WTC11 (cell line): ENCODE measurements at regions not wholly inside any gene's neighbourhood (a gene's known extent, or its start where the extent isn't known, plus 50 kb on each side); places are given as distances from the start of the nearest gene placed in this dataset.

Experiments
- ATF2 ChIP-seq: sonication (generic); formaldehyde crosslinking; IDR thresholded peaks from 2 replicates; pipeline ENCODE4 v1.8.1; 2022; ENCODE audit warnings: low read depth, missing genetic modification reagents, borderline replicate concordance
- CTCF ChIP-seq: fragments of 200-600 bp; IDR thresholded peaks from 2 replicates; pipeline ENCODE4 v1.8.0; 2022; ENCODE audit warnings: antibody characterized with exemption
- FOXP1 ChIP-seq: sonication (generic); formaldehyde crosslinking; IDR thresholded peaks from 2 replicates; pipeline ENCODE4 v1.8.0; 2022; ENCODE audit warnings: missing genetic modification reagents, mild to moderate bottlenecking, moderate library complexity, borderline replicate concordance
- GTF2I ChIP-seq: fragments of 250-450 bp; sonication (Bioruptor Pico); conservative IDR thresholded peaks from 2 replicates; pipeline ENCODE4 v1.4.0; 2021; ENCODE audit warnings: mild to moderate bottlenecking
- NFE2L1 ChIP-seq: sonication (generic); formaldehyde crosslinking; IDR thresholded peaks from 2 replicates; pipeline ENCODE4 v1.8.1; 2023; ENCODE audit warnings: missing genetic modification reagents
- NFYB ChIP-seq: sonication (generic); formaldehyde crosslinking; conservative IDR thresholded peaks from 2 replicates; pipeline ENCODE4 v1.8.0; 2022; ENCODE audit warnings: low read depth, missing genetic modification reagents
- TEAD4 ChIP-seq: sonication (generic); formaldehyde crosslinking; IDR thresholded peaks from 2 replicates; pipeline ENCODE4 v1.8.0; 2022; ENCODE audit warnings: mild to moderate bottlenecking, missing genetic modification reagents
- TF ChIP-seq, protein P1 (sequence below): sonication (generic); formaldehyde crosslinking; IDR thresholded peaks from 2 replicates; pipeline ENCODE4 v1.8.1; 2023; ENCODE audit warnings: mild to moderate bottlenecking, missing genetic modification reagents, moderate library complexity
- TF ChIP-seq, protein P2 (sequence below): sonication (generic); formaldehyde crosslinking; IDR thresholded peaks from 2 replicates; pipeline ENCODE4 v1.8.0; 2022; ENCODE audit warnings: mild to moderate bottlenecking, missing genetic modification reagents
- TF ChIP-seq, protein P3 (sequence below): sonication (generic); formaldehyde crosslinking; IDR thresholded peaks from 2 replicates; pipeline ENCODE4 v1.8.1; 2022; ENCODE audit warnings: low read depth, mild to moderate bottlenecking, moderate library complexity, missing genetic modification reagents, borderline replicate concordance
- TF ChIP-seq, protein P4 (sequence below): sonication (generic); formaldehyde crosslinking; IDR thresholded peaks from 2 replicates; pipeline ENCODE4 v1.8.0; 2022; ENCODE audit warnings: missing genetic modification reagents

- TF ChIP-seq TEAD4 (CRISPR knock-in tag) = no peak
- TF ChIP-seq, protein P1, sequence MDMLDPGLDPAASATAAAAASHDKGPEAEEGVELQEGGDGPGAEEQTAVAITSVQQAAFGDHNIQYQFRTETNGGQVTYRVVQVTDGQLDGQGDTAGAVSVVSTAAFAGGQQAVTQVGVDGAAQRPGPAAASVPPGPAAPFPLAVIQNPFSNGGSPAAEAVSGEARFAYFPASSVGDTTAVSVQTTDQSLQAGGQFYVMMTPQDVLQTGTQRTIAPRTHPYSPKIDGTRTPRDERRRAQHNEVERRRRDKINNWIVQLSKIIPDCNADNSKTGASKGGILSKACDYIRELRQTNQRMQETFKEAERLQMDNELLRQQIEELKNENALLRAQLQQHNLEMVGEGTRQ (CRISPR knock-in tag) = no peak
- TF ChIP-seq GTF2I (CRISPR knock-in tag) = no peak
- TF ChIP-seq, protein P2, sequence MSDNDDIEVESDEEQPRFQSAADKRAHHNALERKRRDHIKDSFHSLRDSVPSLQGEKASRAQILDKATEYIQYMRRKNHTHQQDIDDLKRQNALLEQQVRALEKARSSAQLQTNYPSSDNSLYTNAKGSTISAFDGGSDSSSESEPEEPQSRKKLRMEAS = no peak
- TF ChIP-seq NFYB (CRISPR knock-in tag) = no peak
- TF ChIP-seq CTCF = no peak
- TF ChIP-seq NFE2L1 (CRISPR knock-in tag) = no peak
- no peak for TF ChIP-seq ATF2
- TF ChIP-seq, protein P3, sequence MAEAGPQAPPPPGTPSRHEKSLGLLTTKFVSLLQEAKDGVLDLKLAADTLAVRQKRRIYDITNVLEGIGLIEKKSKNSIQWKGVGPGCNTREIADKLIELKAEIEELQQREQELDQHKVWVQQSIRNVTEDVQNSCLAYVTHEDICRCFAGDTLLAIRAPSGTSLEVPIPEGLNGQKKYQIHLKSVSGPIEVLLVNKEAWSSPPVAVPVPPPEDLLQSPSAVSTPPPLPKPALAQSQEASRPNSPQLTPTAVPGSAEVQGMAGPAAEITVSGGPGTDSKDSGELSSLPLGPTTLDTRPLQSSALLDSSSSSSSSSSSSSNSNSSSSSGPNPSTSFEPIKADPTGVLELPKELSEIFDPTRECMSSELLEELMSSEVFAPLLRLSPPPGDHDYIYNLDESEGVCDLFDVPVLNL (CRISPR knock-in tag) = no peak
- TF ChIP-seq, protein P4, sequence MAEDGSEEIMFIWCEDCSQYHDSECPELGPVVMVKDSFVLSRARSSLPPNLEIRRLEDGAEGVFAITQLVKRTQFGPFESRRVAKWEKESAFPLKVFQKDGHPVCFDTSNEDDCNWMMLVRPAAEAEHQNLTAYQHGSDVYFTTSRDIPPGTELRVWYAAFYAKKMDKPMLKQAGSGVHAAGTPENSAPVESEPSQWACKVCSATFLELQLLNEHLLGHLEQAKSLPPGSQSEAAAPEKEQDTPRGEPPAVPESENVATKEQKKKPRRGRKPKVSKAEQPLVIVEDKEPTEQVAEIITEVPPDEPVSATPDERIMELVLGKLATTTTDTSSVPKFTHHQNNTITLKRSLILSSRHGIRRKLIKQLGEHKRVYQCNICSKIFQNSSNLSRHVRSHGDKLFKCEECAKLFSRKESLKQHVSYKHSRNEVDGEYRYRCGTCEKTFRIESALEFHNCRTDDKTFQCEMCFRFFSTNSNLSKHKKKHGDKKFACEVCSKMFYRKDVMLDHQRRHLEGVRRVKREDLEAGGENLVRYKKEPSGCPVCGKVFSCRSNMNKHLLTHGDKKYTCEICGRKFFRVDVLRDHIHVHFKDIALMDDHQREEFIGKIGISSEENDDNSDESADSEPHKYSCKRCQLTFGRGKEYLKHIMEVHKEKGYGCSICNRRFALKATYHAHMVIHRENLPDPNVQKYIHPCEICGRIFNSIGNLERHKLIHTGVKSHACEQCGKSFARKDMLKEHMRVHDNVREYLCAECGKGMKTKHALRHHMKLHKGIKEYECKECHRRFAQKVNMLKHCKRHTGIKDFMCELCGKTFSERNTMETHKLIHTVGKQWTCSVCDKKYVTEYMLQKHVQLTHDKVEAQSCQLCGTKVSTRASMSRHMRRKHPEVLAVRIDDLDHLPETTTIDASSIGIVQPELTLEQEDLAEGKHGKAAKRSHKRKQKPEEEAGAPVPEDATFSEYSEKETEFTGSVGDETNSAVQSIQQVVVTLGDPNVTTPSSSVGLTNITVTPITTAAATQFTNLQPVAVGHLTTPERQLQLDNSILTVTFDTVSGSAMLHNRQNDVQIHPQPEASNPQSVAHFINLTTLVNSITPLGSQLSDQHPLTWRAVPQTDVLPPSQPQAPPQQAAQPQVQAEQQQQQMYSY (CRISPR knock-in tag) = no peak
- no peak for TF ChIP-seq FOXP1 (CRISPR knock-in tag)
These were observed 661.8 kb upstream of the FZD8 start for GRCh38 chr10:36303896-36304295.
